ENCODE measurements at regions not wholly inside any gene's neighbourhood (a gene's known extent, or its start where the extent isn't known, plus 50 kb on each side); places are given as distances from the start of the nearest gene placed in this dataset.

DNA sequence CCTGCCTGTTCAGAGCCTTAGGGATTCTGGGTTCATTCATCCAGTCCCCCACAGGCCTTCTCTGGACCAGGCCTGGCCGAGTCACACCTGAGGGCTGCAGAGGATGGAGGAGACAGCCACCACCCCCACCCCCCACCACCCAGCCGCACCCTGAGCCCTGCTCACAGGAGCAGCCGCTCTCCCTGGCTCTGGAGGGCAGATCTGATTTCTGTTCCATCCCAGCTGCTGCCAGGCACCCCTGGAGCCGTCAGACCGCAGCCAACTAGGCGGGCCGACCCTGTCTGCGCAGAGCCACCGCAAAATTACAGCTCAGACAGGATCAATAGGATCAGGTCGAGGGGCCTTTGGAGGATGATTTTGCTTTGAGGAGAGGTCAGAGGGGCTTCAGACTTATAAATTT, 154.6 kb upstream of the MYL2 start:
- TF ChIP-seq, protein P1, sequence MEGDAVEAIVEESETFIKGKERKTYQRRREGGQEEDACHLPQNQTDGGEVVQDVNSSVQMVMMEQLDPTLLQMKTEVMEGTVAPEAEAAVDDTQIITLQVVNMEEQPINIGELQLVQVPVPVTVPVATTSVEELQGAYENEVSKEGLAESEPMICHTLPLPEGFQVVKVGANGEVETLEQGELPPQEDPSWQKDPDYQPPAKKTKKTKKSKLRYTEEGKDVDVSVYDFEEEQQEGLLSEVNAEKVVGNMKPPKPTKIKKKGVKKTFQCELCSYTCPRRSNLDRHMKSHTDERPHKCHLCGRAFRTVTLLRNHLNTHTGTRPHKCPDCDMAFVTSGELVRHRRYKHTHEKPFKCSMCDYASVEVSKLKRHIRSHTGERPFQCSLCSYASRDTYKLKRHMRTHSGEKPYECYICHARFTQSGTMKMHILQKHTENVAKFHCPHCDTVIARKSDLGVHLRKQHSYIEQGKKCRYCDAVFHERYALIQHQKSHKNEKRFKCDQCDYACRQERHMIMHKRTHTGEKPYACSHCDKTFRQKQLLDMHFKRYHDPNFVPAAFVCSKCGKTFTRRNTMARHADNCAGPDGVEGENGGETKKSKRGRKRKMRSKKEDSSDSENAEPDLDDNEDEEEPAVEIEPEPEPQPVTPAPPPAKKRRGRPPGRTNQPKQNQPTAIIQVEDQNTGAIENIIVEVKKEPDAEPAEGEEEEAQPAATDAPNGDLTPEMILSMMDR (IDR thresholded peaks at IDR 0.05) = no peak
- TF ChIP-seq POLR2AphosphoS5 (IDR thresholded peaks at IDR 0.05) (no peak), POLR2A (IDR thresholded peaks at IDR 0.05) (no peak)

Measured in breast epithelium (tissue), 3 donors.